Adipose tissue (tissue), 3 donors: ENCODE measurements at regions not wholly inside any gene's neighbourhood (a gene's known extent, or its start where the extent isn't known, plus 50 kb on each side); places are given as distances from the start of the nearest gene placed in this dataset.
"Not testable (repeated sequence)": the region's sequence is repeated elsewhere in the genome, so short reads cannot be mapped to it uniquely, and the experiment has no call there.

Experiments
- H3K27ac ChIP-seq: one replicate; pipeline ENCODE4 v1.5.1; 2013; ENCODE audit warnings: low read depth, low read length
- WGBS, 3 donors: extraction: QIAGEN DNeasy Blood & Tissue Kit; methylation state at CpG; one replicate each; pipeline ENCODE4 v1.1.7; 2013; 5-methylcytosine and 5-hydroxymethylcytosine counted together
- donor health status: healthy with polysubstance abuse.
- donor health status: Bipolar disorder and iron deficiency.
- donor health status: healthy.

DNA sequence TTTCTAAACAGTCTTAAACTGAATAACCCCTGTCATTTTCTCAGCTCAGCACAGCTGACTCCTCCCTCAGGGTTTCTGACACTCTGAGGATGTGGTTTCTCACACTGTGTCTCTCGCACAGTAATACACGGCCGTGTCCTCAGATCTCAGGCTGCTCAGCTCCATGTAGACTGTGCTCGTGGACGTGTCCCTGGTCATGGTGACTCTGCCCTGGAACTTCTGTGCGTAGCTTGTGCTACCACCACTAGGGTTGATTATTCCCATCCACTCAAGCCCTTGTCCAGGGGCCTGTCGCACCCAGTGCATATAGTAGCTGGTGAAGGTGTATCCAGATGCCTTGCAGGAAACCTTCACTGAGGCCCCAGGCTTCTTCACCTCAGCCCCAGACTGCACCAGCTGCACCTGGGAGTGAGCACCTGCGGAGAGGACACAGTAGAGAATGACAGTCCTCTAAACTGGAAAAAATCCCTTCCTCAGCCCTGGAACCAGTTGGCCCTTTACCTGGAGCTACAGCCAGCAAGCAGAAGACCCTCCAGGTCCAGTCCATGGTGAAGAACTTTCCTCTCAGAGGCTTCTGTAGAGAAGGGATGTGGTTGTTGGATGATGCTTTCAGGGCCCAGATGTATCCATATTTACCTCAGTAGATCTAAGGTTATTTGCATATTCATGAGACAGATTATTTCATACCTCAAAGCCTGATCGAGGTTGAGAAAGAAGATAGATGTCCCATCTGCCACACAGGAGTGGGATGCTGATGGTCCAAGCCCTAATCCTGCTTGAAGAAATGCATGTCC is 984.8 kb downstream of the TMEM121 start:
- 49 to 57% (median 51%) methylated on average over 9 of the region's 9 CpGs for WGBS, 3 donors
- no peak overlapping the region for H3K27ac ChIP-seq

DNA sequence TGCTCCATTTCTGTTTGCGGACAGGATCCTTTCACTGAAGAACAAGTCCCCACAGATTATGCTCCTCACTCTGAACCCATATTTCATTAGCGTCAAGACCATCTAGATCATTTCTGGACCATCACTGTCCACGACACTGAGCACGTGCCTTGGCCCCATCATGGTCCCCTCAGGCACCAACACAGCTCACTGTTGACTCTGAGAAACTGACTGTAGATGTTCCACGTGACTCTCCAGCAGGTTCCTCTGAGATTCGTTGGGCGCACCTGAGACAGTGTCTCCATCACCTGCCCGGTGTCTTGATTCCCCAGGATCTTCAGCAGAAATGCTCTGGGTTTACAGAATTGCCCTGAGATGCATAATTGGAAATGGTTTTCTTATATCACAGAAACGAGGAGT is 985.4 kb downstream of the TMEM121 start:
- 61 to 77% (median 75%) methylated on average over 9 of the region's 9 CpGs for WGBS, 3 donors
- H3K27ac ChIP-seq = no peak overlapping the region

DNA sequence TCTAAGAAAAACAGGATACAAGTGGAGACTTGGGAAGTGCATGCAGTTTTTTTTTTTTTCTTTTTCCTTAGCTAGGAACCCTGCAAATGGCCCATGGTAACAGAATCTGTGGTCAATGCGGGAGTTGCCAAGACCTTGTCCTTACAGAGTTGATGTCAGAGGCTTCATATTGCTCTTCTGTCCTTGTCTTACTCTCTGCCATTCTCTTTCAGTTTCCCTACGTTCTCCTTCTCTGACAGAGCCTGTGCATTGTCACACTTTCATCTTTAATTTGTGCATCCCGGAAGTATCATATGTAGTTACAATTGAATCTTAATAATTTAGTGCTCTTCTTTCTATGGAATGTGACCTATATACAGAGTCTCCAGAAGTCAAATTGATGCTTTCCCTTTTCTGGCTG is 986.9 kb downstream of the TMEM121 start:
- whole genome bisulfite sequencing, 3 donors = 18 to 70% (median 51%) methylated on average over 3 of the region's 3 CpGs
- H3K27ac ChIP-seq = no peak overlapping the region

DNA sequence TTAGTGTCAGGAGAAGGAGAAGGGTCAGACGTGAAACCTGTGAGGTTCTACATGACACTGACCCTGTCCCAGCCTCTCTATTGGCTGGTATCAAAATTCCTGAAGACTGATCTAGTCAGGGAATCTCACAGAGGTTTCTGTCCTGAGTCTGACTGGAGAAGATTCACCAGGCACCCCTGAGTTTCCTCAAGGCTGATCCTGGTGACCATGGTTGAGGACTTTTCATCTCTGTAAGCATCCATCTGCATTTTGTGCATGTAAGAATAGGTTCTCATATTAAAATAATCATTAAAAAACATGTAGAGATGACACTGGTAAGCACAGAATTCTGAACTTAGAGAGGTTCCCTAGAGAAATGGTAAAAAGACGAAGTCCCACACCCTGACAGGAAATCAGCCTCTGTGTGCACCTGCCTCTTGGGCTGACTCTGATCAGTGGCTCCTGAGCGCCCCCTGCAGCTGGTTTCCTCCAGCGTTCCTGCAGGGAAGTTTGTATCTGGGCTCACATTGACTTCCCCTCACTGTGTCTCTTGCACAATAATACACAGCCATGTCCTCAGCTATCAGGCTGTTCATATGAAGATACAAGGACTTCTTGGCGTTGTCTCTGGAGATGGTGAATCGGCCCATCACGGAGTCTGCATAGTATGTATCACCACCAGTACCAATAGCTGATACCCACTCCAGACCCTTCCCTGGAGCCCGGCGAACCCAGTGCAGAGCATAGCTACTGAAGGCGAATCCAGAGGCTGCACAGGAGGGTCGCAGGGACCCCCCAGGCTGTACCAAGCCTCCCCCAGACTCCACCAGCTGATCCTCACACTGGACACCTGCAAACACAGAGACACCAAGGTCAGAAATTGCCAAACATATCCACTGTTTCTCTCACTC is 991.9 kb downstream of the TMEM121 start:
- H3K27ac ChIP-seq = no peak overlapping the region
- WGBS, 3 donors = 39 to 52% (median 45%) methylated on average over 11 of the region's 11 CpGs

DNA sequence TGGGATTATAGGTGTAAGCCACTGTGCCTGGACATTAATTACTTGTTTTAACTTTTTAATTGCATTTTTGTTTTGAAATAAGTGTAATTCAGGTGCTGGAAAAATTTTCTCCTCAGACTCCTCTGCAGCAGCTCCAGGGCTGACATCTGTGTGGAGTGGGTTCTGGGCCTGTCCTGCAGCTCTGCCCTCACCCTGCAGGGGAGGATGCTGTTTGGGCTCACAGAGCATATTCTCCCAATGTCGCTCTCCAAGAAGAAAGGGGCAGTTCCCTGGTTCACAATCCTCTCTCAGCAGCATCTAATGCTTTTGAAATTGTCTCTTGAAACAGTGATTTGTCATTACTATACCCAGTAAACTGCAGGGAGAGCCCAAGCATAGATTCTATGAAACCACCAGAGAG is 995.7 kb downstream of the TMEM121 start:
- WGBS, 3 donors = 27 to 67% (median 55%) methylated on average over 1 of the region's 1 CpG
- H3K27ac ChIP-seq = not testable (repeated sequence)

DNA sequence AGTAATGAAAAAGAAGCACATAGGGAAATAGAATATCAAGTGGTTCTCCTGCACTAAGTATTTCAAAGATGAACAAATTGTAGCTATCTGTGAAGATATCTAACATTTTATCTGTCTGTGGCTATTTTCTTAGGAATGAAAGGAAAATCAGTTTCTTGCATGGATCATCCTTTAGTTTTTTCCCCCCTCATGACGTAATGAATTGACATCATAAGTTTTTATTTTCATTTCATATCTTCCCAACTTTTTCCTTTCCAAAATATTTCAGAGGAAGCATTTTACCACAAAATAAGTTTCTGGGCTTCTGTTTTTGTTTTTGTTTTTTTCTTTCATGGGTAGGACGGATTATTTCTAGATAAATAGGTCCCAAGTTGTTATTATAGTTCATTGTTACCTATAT is 996.6 kb downstream of the TMEM121 start:
- 3 to 41% (median 15%) methylated on average over 2 of the region's 2 CpGs for WGBS, 3 donors
- H3K27ac ChIP-seq = no peak overlapping the region

DNA sequence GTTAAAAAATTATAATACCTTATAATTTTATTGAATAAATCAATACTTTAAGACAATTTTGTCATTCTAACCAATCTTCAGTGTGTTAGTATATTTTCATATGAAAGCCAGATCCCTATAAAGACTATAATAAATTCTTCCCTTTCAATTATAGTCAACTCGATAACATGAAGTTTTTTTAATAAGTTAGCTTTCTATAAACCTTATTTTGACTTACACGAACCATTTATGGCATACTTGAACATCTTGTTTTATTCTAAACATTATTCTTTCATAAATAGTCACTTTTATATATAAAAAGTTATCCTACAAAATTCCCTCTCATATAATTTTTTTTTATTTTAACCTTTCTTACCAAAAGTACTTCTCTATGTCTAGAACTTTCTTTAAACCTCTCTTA is 1002.3 kb downstream of the TMEM121 start:
- H3K27ac ChIP-seq = no peak overlapping the region
- 30 to 66% (median 66%) methylated on average over 2 of the region's 2 CpGs for WGBS, 3 donors

DNA sequence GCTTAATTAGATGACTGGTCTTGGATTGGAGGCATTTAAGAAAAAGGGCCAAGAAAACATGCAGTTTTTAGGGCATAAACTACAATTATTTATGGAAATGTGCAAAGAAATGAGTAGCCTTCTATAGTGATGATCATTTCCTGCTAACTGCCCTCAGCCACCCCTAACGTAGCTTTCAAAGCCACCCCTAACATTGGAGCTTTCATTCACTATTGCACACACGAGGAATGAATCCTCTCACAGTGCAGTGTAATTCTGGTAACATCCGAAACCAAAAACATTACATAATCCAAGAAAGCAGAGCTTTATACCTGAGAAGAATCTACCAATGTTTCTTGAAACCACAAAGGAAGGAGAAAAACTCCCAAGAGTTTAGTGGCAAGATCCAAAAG is 1003.6 kb downstream of the TMEM121 start:
- 62 to 85% (median 72%) methylated on average over 3 of the region's 3 CpGs for WGBS, 3 donors

DNA sequence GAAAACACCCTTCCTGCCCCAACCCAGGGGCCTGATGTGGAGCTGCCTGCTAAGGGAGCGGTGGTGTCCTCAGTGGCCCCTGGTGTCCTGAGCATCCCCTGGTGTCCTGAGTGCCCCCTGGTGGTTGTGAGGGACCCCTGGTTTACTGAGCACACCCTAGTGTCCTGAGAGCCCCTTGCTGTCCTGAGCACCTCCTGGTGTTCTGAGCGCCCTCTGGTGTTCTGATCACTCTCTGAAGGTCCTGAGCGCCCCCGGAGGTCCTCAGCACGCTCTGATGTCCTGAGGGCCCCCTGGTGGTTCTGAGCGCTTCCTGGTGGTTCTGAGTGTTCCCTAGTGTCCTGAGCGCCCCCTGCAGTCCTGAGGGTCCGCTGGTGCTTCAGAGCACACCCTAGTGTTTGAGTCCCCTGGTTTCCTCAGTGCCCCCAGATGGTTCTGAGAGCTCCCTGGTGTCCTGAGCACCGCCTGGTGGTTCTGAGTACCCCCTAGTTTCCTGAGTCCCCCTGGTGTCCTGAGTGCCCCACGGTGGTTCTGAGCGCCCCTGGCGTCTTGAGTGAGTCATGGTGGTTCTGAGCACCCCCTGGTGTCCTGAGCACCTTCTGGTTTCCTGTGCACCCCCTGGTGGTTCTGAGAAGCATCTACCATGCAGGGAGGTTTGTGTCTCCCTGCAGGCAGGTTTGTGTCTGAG is 1004.2 kb downstream of the TMEM121 start:
- WGBS, 3 donors = 61 to 73% (median 69%) methylated on average over 12 of the region's 12 CpGs
- H3K27ac ChIP-seq = no peak overlapping the region

More for the DNA sequence above, 1003.6 kb downstream of the TMEM121 start:
- no peak overlapping the region for H3K27ac ChIP-seq

DNA sequence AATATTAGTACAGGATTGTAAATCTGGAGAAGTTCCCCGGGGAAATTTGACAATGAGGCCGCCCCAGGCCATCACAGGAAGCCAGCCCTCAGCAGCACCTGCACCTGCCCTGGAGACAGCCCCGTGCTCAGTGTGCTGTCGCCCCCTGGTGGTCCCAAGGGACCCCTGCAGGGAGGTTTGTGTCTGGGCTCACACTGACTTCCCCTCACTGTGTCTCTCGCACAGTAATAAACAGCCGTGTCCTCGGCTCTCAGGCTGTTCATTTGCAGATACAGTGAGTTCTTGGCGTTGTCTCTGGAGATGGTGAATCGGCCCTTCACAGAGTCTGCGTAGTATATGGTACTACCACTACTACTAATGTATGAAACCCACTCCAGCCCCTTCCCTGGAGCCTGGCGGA is 1011.2 kb downstream of the TMEM121 start:
- 25 to 44% (median 43%) methylated on average over 7 to 9 of the region's 11 CpGs for WGBS, 3 donors
- H3K27ac ChIP-seq = not testable (repeated sequence)

DNA sequence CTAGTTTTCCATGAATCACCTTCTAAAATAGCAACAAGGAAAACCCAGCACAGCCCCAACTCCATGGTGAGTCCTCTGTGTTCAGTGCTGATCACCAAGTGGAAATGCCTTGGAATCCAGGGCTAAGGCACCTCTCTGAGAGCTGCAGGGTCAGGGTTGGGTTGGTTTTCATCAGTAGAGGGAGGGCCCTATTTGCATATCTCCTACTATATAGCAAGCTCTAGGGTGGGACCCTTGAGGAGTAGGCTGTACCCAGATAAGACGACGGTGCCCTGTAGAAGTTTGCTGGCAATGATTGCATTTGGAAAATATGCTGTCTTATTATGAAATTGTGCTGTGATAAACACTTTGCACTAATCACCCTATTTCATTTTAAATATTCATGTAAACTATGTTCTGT is 1011.8 kb downstream of the TMEM121 start:
- no peak overlapping the region for H3K27ac ChIP-seq
- 65 to 82% (median 77%) methylated on average over 2 of the region's 2 CpGs for WGBS, 3 donors

DNA sequence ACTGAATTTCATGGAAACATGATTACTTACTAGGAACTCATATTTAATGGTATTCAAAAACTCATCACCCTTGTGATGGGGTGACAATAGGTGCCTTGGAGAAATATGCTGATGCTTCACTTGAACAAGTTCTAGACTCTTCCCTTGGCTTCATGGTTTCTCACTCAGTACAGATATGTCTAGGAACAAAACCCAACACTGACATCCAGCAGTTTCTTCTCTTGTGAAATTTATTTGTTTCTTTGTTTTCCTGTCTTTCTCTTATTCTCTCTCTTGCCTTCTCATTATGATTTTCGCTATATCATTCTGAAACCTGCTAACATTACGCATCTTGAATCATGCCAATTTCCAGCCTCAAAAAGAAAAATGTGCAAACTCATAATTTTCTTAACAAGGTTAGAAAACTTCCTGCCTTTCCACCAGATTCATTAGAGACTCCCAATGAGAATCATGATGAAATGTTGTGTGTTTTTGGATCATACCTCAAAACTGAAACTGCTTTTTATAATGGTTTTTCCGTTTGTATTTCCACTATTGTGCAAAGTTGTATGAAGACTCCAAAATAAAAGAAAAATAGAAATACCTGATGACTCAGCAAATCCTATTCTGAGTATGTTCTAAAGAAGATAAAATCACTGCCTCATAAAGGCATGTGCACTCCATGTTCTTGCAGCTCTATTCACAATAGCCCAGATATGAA is 1021.5 kb downstream of the TMEM121 start:
- H3K27ac ChIP-seq = no peak overlapping the region
- WGBS, 3 donors = 40 to 50% (median 46%) methylated on average over 3 of the region's 3 CpGs

DNA sequence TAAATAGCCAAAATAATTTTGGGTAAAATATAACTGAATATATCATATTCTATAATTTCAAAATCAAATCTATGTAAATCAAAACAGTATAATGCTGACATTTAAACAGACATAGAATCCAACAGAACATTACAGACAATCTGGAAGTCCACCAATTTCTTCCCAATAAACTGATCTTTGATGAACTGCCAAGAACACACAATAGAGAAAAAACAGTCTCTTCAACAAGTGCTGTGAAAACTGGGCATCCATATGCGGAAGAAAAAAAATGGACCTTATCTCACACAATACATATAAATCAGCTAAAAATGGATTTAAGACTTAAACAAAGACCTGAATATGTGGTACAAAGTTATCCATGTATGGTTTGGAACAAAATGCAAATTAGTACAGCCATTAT is 1022.7 kb downstream of the TMEM121 start:
- H3K27ac ChIP-seq = no peak overlapping the region
- 86 to 95% (median 94%) methylated on average over 1 of the region's 1 CpG for WGBS, 3 donors

DNA sequence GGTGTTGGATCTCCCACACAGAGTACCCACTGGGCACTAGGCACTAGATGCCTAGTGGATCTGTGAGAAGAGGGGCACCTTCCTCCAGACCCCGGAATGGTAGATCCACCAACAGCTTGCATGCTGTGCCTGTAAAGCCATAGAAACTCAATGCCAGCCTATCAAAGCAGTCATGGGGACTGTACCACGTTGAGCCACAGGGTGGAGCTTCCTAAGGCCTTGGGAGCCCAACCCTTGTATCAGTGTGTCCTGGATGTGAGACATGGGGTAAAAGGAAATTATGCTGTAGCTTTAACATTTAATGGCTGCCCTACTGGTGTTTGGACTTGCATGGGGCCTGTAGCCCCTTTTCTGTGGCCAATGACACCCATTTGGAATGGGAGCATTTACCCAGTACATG is 1024.9 kb downstream of the TMEM121 start:
- WGBS, 3 donors = 37 to 44% (median 41%) methylated on average over 2 of the region's 2 CpGs
- H3K27ac ChIP-seq = no peak overlapping the region

DNA sequence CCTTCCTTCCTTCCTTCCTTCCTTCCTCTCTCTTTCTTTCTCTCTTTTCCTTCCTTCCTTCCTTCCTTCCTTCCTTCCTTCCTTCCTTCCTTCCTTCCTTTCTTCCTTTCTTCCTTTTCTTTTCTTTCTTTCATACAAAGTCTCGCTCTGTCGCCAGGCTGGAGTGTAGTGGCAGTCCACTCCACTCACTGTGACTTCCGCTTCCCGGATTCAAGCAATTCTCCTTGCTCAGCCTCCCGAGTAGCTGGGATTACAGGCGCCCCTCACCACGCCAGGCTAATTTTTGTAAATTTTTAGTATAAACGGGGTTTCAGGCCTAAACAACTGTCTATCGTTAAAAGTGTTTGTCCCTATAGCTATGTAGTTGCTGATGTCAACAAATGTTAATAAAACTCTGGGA is 1029.8 kb downstream of the TMEM121 start:
- 68 to 83% (median 75%) methylated on average over 9 of the region's 9 CpGs for WGBS, 3 donors
- not testable (repeated sequence) for H3K27ac ChIP-seq

DNA sequence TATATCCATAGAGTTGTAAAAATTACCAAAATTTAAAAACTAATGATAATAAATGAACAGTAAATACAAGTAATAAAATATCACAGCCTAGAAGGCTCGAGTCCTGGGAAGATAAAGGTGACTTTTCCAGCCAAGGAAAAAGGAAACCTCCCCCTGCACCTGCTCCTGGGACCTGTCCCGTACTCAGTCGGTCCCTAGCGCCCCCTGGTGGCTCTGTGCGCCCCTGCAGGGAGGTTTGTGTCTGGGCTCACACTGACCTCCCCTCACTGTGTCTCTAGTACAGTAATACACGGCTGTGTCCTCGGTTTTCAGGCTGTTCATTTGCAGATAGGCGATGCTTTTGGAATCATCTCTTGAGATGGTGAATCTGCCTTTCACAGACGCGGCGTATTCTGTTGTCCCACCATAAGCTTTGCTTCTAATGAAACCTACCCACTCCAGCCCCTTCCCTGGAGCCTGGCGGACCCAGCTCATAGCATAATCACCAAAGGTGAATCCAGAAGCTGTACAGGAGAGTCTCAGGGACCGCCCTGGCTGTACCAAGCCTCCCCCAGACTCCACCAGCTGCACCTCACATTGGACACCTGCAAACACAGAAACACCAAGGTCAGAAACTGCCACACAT is 1030.4 kb downstream of the TMEM121 start:
- 35 to 39% (median 37%) methylated on average over 13 of the region's 13 CpGs for WGBS, 3 donors
- H3K27ac ChIP-seq = no peak overlapping the region

DNA sequence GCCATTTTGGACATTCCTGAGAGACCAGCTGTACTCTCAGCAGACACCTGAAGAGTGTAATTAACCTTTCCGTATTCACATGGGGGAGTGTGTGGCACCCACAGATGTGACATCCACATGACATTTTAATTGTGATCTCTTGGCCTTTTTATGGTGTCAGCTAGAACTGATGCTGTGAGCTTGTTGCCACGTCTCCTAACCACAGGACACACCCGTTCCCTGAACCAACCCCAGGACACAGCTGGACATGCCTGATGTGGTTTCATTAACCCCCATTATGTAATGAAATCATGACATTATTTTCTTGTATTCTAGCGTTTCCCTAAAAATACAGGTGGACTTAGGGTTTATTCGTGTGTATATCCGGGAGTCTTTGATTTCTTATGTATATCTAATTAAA is 1036.1 kb downstream of the TMEM121 start:
- H3K27ac ChIP-seq = no peak overlapping the region
- WGBS, 3 donors = 21 to 44% (median 32%) methylated on average over 6 of the region's 6 CpGs

DNA sequence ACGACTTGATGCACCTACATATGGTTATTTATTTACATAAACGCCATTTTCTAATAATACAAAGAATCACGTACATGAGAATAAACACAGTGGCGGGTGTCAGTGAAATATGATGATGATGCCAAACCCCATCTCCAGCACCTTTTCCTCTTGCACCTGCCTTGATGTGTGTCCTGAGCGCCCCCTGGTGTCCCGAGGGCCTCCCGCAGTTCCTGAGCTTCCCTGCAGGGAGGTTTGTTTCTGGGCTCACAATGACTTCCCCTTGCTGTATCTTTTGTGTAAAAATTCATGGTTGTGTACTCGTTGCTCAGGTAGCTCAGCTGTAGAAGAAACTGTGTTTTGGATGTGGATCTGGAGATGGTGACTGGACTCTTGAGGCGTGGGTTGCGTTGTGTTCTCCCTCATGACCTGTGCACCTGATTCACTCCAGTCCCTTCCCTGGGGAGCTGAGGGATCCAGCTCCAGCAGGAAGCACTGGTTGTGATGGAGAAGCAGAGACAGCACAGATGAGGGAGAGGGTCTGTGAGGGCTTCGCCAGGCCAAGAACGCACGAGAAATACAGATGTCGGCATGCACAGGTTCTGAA is 1037.8 kb downstream of the TMEM121 start:
- no peak overlapping the region for H3K27ac ChIP-seq
- WGBS, 3 donors = 48 to 52% (median 48%) methylated on average over 14 of the region's 14 CpGs
